ENCODE measurements at regions not wholly inside any gene's neighbourhood (a gene's known extent, or its start where the extent isn't known, plus 50 kb on each side); places are given as distances from the start of the nearest gene placed in this dataset.

DNA sequence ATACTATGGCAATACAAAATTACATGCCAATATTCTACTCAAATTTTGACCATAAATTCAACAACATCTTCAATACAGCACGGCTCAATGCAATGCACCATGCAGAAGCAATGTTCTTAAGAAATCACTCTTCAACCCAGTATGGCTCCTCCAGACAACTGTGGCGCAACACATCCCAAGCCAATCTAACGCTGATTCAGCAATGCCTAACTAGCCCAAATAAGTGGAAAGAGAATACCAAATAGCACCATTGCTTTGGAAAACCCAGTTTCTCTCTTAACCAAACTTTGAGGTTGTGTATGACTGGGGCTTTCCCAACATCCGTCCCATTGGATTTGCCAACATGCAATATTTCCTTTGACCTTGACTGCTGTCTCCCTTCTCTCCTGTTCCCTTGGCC, 211.1 kb upstream of the TBX3 start:
- TF ChIP-seq RXRA (IDR thresholded peaks at IDR 0.05; ENCODE audit: insufficient read depth, low read depth, low read length) (no peak), POLR2A (IDR thresholded peaks at IDR 0.05; ENCODE audit: control extremely low read depth in 1 of 2, low read depth in 2 of 2, low read length in 2 of 2) (no peak)

Measured in H1 (cell line).